Stomach (tissue), 8 donors: ENCODE measurements at regions not wholly inside any gene's neighbourhood (a gene's known extent, or its start where the extent isn't known, plus 50 kb on each side); places are given as distances from the start of the nearest gene placed in this dataset.

Experiments
- DNase-seq, 2 donors: peaks; one replicate each; pipeline versions ENCODE4 v3.0.0 to v3.0.0-alpha.2; 2013 to 2019
- H3K27ac ChIP-seq, 5 donors: fragments of 200-600 bp in 4 of 5; sonication (generic) in 4 of 5; one replicate each; pipeline ENCODE4 v1.5.1; 2013 to 2019; ENCODE audit warnings: mild to moderate bottlenecking in 1 of 5, moderate library complexity in 1 of 5
- H3K27me3 ChIP-seq, 3 donors: fragments of 200-600 bp; sonication (generic); one replicate each; pipeline ENCODE4 v1.5.1; 2017 to 2019; ENCODE audit warnings: mixed run types in 1 of 3
- H3K36me3 ChIP-seq, 4 donors: fragments of 200-600 bp; sonication (generic); 1 replicate in 3 of 4; 2 replicates in 1 of 4; pipeline ENCODE4 v1.5.1; 2016 to 2019
- H3K4me1 ChIP-seq, 4 donors: fragments of 200-600 bp; sonication (generic); one replicate each; pipeline ENCODE4 v1.5.1; 2016 to 2019
- H3K4me3 ChIP-seq, 4 donors: fragments of 200-600 bp; sonication (generic) in 3 of 4; one replicate each; pipeline ENCODE4 v1.5.1; 2016 to 2019; ENCODE audit warnings: mild to moderate bottlenecking in 1 of 4
- H3K9me3 ChIP-seq, 4 donors: fragments of 200-600 bp; sonication (generic); one replicate each; pipeline ENCODE4 v1.5.1; 2016 to 2019
- CTCF ChIP-seq, 7 experiments: fragments of 450-650 bp in 4 of 7; fragments of 200-600 bp in 3 of 7; sonication (generic) in 3 of 7; IDR thresholded peaks; one replicate each; pipeline ENCODE4 v1.5.1; 2016 to 2019; ENCODE audit warnings: antibody characterized with exemption in 7 of 7, control low read depth in 2 of 7, mild to moderate bottlenecking in 1 of 7
- EP300 ChIP-seq: sonication (generic); formaldehyde crosslinking; IDR thresholded peaks from one replicate; pipeline ENCODE4 v1.6.1; 2017; ENCODE audit warnings: antibody characterized with exemption
- POLR2A ChIP-seq, 4 donors: fragments of 450-650 bp; IDR thresholded peaks; one replicate each; pipeline ENCODE4 v1.6.1; 2016; ENCODE audit warnings: antibody characterized with exemption in 4 of 4, control low read depth in 2 of 4, mild to moderate bottlenecking in 1 of 4, moderate library complexity in 1 of 4
- POLR2AphosphoS5 ChIP-seq, 3 donors: sonication (generic); formaldehyde crosslinking; IDR thresholded peaks; one replicate each; pipeline ENCODE4 v1.6.1; 2016; ENCODE audit warnings: antibody characterized with exemption in 3 of 3
- WGBS, 5 donors: extraction: QIAGEN DNeasy Blood & Tissue Kit in 3 of 5; methylation state at CpG; one replicate each; pipeline versions ENCODE4 v1.1.5 to v1.1.7; 2013 to 2018; 5-methylcytosine and 5-hydroxymethylcytosine counted together
- intact Hi-C: fragments of 100-400 bp; cut with DNase I; formaldehyde crosslinking; loops from one replicate; pipeline ENCODE4 v1.15.1; 2023; ENCODE audit warnings: low total_unique reads
- donor health status: healthy with polysubstance abuse.
- donor health status: Bipolar disorder and iron deficiency.
- donor health status: healthy.

GRCh38 chrX:5155301-5155700, 1073.4 kb downstream of the NLGN4X start:
- DNase-seq, result no peak
- H3K4me1 ChIP-seq, result no peaks in the 10 kb centered on the region
- 8 to 21% (median 15%) methylated on average over 3 of the region's 3 CpGs for WGBS, 5 donors
- H3K27ac ChIP-seq, result no peak overlapping the region
- no peak overlapping the region for H3K4me3 ChIP-seq
- TF ChIP-seq EP300, result no peak
- TF ChIP-seq CTCF (IDR thresholded peaks at IDR 0.05), result no peak
- no peak for TF ChIP-seq POLR2AphosphoS5 (IDR thresholded peaks at IDR 0.05)
- no peak for TF ChIP-seq POLR2A (IDR thresholded peaks at IDR 0.05)
- no peaks in the 10 kb centered on the region for H3K9me3 ChIP-seq
- intact Hi-C loops, result no loop called here
- no peaks in the 10 kb centered on the region for H3K27me3 ChIP-seq
- H3K36me3 ChIP-seq, result no peaks in the 10 kb centered on the region

GRCh38 chrX:5145957-5146356, 1082.7 kb downstream of the NLGN4X start:
- H3K4me3 ChIP-seq, result no peak overlapping the region
- H3K4me1 ChIP-seq, result no peaks in the 10 kb centered on the region
- intact Hi-C loops, result no loop called here
- 61 to 84% (median 67%) methylated on average over 4 of the region's 4 CpGs for WGBS, 5 donors
- TF ChIP-seq EP300 (no peak), POLR2AphosphoS5 (IDR thresholded peaks at IDR 0.05) (no peak), CTCF (IDR thresholded peaks at IDR 0.05) (no peak), POLR2A (IDR thresholded peaks at IDR 0.05) (no peak)
- no peaks in the 10 kb centered on the region for H3K9me3 ChIP-seq
- H3K36me3 ChIP-seq, result no peaks in the 10 kb centered on the region
- no peaks in the 10 kb centered on the region for H3K27me3 ChIP-seq
- no peak for DNase-seq
- no peak overlapping the region for H3K27ac ChIP-seq

GRCh38 chrX:5142644-5143043, 1086.0 kb downstream of the NLGN4X start:
- WGBS, 5 donors, result 69 to 95% (median 91%) methylated on average over 6 to 7 of the region's 7 CpGs
- intact Hi-C loops, result no loop called here
- H3K4me3 ChIP-seq, result no peak overlapping the region
- no peaks in the 10 kb centered on the region for H3K36me3 ChIP-seq
- H3K27me3 ChIP-seq, result no peaks in the 10 kb centered on the region
- no peaks in the 10 kb centered on the region for H3K9me3 ChIP-seq
- no peaks in the 10 kb centered on the region for H3K4me1 ChIP-seq
- H3K27ac ChIP-seq, result no peak overlapping the region
- TF ChIP-seq EP300 (no peak), CTCF (IDR thresholded peaks at IDR 0.05) (no peak), POLR2A (IDR thresholded peaks at IDR 0.05) (no peak), POLR2AphosphoS5 (IDR thresholded peaks at IDR 0.05) (no peak)
- DNase-seq, result no peak

- H3K27ac ChIP-seq, result no peak overlapping the region
- 66 to 69% (median 67%) methylated on average over 4 of the region's 4 CpGs for WGBS, 5 donors
- DNase-seq, result no peak
- no peak overlapping the region for H3K4me3 ChIP-seq
- no peaks in the 10 kb centered on the region for H3K4me1 ChIP-seq
- H3K36me3 ChIP-seq, result no peaks in the 10 kb centered on the region
- H3K9me3 ChIP-seq, result no peaks in the 10 kb centered on the region
- TF ChIP-seq POLR2AphosphoS5 (IDR thresholded peaks at IDR 0.05), result no peak
- TF ChIP-seq CTCF (IDR thresholded peaks at IDR 0.05), result no peak
- TF ChIP-seq POLR2A (IDR thresholded peaks at IDR 0.05), result no peak
- no peak for TF ChIP-seq EP300
- intact Hi-C loops, result no loop called here
- no peaks in the 10 kb centered on the region for H3K27me3 ChIP-seq
Observed at GRCh38 chrX:5122181-5122678, 1106.4 kb downstream of the NLGN4X start.
